Hindlimb muscle (tissue), 1 donor: ENCODE measurements at regions not wholly inside any gene's neighbourhood (a gene's known extent, or its start where the extent isn't known, plus 50 kb on each side); places are given as distances from the start of the nearest gene placed in this dataset.

Experiments used
- DNase-seq: peaks from one replicate; pipeline ENCODE4 v3.0.0-alpha.2; 2013

DNA sequence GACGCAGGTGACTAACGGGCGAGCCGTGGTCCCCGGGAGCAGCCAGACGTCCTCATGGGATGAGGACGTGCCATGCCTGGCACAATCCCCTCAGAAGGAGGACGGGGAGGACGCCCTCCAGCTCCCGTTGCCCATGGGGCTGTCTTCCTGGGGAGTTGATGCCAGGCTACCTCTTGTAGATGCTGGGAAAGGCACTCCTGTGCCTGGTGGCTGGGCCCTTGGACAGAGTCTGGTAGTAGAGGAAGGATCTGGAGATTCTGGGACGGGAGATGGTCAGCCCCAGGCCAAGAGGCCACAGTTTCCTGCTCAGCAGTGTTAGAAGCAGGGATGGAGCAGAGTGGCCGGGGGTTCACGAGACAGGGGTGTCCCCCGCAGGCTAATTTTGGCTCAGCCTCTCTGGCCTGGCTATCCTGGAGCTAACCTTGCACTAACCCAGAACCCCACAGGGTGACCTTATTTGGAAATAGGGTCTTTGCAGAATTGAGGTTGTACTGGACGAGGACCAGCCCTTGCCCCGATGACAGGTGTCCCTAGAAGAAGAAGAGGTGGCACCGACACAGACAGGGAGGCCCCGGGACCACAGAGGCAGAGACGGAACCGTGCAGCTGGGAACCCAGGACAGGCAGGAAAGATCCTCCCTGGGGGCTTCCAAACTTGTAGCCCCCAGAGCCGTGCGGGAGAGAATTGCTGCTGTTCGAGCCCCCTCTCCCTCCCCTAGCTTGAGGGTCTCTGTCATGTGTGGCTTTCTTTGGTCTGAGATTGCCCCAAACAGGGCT lies 50.1 kb upstream of the ADRA2C start:
- DNase-seq = no peak

DNA sequence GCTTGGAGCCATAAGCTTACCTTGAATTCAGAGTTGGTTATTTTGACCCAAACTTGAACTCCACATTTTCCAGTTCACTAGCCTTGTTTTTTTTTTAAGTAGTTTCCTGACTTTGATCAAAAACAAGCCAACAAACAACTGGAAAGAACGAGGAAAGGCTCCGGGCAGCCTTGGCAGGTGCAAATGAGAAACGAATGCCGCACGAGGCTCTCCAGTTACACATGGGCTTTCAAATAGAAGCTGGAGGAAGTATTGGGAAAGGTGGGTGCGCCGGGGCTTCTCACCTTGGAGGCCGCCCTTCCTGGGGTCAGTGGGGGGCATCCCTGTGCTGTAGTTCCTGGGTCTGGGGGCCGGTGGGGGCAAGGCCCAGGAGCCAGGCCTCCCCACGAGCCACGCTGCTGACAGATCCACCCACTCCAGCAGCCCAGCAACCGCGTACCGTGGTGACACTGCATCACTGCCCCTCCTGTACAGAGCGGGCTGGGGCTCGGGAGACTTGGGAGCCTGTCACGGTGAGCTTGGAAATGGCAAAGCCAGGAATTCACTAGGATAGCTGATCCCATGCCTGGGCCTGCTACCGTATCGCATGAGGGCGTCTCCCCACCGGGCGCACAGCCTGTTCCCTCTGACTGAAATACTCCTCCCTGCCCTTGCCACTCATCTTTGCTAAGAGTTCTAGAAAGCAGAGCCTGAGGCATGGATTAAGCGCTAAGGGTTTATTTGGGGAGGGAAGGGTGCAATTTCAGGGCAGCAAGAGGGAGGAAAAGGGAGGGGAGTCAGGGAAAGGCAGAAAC lies 50.9 kb upstream of the ADRA2C start:
- DNase-seq = no peak

DNA sequence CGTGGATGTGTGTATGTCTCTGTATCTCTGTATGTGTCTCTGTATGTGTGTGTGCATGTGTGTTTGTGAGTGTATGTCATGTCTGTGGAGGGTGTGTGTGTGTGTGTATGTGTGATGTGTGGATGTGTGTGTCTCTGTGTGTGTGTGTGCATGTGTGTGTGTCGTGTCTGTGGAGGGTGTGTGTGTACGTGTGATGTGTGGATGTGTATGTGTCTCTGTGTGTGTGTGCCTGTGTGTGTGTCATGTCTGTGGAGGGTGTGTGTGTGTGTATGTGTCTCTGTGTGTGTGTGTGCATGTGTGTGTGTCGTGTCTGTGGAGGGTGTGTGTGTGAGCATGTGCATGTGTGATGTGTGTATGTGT lies 51.6 kb upstream of the ADRA2C start:
- DNase-seq = no peak

DNA sequence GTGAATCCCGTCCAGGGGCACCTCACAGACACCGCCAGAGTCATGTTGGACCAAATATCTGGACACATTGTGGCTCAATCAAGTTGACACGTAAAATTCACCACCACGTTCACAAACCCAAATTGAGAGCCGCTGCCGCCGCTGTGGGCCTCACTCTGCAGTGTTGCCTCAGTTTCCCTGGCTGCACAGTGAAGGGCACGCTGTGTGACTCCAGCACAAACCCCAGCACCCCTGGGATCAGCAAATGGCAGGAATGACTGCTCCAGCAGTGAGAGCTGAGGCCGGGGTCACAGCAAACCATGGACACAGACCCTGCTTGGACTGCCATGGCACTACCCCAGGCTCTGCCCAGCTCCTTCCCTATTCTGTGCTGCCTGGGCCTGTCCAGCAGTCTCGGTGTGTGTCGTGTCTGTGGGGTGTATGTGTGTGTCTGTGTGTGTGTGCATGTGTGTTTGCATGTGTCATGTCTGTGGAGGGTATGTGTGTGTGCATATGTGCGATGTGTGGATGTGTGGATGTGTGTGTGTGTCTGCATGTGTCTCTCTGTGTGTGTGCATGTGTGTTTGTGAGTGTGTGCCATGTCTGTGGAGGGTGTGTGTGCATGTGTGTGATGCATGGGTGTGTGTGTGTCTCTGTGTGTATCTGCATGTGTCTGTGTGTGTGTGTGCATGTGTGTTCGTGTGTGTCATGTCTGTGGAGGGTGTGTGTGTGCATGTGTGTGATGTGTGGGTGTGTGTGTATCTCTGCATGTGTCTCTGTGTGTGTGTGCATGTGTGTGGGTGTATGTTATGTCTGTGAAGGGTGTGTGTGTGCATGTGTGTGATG lies 52.2 kb upstream of the ADRA2C start:
- no peak for DNase-seq

DNA sequence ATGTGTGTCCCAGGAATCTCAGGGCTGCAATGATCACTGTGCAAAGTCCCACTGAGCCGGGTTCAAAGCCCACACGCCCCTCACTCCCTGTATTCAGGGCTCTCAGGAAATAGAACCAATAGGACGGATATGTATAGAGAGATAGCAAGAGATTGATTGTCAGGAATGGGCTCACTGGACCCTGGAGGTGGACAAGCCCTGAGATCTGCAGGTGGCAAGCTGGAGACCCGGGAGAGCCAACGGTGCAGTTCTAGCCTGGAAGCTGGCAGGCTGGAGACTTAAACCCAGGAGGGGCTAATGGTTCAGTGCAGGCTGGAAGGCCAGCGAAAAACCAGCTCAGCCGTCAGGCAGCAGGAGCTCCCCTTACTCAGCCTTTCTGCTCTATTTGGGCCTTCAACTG lies 52.8 kb upstream of the ADRA2C start:
- no peak for DNase-seq

DNA sequence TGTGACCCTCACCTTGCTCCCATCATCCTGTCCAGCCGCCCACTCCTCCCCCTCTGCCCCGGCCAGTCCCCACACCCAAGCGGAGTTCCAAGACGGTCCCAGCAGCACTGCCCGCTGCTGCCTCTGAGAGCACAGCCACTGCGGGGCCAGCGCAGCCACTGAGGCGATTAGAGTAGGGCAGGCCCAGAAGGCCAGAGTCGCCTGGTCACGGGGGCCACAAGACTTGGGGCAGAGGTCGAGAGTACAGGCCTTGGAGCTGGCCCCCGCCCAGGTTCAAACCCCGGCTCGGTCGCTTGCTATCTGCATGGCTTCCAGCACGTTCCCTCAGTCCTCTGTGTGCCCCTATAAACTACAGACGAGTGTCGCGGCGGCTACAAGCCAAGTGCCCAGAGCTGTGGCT lies 53.2 kb upstream of the ADRA2C start:
- no peak for DNase-seq

DNA sequence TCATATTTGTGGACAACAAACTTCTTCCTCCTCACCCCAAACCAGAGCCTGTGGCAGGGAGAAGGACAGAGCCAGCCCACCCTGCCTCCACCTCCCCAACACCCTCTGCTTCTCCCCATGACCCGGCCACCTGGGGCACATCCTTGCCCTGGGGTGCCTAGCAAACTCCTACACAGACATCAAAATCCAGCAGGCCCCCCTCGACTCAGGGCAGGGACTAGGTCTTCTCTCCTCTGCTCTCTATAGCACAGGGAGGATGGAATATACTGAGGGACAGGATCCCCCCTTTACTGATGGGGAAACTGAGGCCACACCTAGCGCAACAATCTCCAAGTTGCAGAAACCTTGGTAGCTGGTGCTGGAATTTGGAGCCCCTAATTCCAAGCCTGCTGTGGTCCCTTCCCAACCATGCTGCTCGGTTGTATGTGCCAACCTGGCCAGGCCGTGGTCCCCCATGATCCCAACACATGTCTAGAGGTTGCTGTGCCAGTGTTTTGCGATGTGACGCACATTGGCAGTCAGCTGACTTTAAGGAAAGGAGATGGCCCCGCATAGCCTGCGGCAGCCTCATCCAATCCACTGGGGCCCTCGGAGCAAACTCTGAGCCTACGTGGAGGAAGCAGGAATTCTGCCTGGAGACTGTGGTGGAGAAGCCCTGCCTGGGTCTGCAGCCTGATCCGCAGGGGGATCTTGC lies 53.9 kb upstream of the ADRA2C start:
- DNase-seq = no peak

DNA sequence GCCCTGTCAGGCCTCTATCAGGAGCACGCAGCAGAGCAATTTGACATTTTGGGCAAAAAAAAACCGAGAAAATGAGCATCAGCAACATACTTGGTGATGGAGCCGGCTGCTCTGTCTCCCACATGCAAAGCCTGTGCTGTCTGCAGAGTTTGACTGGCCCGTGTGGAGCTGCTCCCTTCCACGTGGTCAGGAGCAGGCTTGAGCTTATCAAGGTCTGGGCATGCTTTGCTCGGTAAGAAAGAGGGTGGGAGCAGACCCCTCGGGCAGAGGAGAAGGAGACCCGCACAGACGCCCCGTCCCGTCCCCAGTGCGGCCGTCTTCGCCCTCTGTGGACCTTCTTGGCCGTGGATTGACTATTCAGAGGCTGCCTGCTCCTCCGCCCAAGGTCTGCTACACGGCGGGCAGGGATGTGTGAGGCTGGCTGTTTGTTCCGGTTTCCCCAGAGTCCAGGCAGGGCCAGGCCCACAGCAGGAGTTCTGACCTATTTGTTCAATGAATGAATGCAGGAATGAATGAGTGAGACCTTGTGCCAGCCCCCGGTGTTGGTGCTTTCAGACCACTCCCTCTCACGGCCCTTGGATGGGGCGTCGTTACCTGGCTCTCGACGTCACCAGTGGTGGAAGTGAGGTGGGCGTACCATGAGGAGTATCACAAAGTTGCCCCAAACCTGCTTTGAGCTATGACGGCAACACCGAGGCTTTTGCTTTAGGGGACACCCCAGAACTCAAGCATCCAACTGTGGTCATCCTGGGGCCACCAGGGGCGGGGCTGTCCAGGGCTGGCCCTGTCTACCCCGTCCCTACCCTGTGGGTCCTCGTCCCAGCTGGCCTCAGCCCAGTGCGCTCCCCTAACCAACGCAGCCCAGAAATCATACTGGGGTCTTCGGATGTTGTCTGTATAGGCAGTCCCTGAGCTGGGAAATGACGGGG lies 54.7 kb upstream of the ADRA2C start:
- DNase-seq = no peak

DNA sequence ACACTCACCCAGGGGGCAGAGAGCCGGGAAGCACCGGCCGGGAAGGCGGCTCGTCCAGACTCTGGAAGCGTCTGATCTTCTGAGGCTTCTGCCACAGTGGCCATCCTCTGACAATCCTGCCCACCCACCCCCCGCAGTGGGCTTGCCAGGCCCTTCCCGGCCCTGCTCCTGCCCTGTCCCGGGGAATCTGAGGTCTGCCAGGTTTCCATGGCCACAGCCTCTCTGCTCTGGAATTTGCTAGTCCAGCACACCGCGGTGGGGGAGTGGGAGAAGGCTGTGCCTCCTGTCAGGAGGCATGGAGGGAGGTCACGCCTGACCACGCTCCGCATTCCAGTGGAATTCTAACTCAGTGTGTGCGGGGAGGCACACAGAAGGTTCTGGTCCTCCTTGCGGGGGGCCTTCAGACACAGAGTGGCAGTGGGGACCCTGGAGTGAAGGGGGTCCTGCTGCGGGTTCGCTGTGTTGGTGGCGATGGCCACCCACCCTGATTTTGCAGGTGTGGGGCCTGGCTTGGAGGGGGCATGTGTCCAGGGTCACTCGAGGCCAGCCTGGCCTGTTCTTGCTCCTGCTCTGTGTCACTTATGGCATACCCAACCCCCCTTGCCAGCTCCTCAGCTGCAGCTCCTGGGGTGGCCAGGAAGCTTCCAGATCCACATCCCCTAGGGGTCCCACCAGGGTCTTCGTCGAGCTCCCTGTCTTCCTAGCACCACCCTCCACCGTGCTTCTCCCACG lies 55.6 kb upstream of the ADRA2C start:
- DNase-seq = no peak

DNA sequence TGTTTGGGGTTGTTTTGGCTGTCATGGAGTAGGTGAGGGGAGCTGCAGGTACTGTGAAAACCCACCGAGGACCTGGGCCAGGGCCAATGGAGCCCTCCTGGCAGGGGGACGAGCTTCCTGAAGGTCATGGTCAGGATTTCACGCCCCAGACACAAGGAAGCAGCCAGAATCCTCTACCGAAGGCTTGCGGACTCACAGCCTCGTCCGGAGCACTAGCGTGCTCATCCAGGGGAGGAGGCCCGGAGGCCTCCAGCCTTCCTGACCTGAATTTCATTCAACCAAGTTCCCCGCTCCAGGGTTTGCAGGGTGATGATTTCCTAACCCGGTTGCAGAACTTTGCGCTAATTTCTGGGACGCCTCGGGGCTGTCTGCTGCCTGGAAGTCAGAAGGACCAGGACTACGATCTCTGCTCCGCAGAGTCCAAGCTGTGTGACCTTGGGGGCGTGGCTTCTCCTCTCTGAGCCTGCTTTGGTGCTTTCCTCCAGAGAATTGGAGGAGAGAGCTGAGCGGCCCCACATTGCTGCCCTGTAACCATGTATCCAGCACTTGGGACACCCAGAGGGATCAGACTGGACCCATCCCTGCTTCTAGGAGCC lies 56.2 kb upstream of the ADRA2C start:
- DNase-seq = no peak

DNA sequence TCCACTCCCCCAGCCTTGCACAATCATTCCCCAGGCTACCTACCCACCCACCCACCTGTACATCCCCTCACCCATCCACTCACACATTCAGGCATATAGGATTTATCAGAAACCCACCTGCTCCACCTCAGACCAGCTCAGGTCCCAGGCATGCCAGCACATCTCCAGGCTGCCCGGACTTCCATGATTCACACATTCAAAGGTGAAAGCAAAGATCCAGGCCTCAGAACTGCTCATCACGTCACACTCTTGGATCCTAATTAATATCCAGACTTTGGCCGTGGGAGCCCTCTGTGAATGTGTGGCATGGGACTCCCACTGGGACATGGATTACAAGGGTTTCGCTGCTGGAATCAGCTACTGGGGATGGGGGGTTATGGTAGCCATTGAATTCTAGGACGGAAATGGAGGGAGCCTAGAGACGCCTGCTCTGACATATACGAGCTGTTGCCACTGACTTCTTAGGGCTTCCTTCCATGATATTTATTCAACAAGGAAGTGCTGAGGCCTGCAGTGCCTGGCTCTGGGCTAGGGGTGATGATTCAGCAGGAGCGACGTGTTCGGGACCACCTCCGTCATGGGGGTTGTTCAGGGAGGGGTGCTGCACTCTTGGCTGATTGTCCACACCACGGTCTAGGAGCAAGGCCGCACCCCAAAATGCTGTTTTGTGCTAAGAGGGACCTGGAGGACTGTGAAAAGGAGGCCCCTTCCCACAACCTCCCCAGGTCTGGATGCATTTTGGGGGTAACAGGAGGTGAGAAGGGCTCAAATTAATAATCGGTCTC lies 56.9 kb upstream of the ADRA2C start:
- DNase-seq = no peak

DNA sequence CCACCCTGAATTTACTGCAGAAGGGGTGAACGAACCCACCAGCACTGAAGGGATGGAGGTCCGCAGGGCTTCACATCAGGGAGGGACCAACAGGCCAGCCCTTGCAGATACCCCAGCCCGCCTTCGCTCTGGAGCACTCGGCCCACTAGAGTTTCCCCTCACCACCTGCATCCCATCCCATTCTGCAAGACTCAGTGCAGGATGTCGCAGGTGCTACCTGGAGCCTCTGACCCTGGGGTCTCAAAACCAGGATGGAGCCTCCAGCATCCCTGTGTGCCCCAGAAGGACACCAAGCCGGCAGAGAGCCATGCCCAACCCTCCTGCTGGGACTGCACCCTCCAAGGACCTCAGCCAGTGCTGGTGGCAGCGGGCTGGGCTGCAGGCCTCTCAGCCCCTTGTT lies 57.6 kb upstream of the ADRA2C start:
- no peak for DNase-seq

DNA sequence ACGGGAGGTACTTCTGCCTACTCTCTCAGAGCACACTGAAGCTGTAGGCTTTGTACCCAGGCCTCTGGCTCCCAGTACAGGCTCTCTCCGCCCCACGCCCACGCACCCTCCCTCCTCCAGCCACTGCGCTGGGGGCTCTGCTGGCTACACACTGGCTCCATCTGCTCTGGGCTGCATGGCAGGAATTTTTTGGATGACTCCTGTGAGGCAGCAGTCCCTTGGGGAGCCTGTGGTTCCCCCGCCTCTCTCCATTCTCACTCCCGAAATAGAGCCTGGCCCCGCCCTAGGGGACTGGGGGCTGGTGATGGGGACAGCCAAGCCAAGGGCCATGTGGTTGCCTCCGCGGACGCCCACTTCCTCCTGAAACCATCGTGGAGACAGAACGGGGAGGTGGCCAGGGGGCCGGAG lies 58.1 kb upstream of the ADRA2C start:
- peak; percentile 21 for DNase-seq

DNA sequence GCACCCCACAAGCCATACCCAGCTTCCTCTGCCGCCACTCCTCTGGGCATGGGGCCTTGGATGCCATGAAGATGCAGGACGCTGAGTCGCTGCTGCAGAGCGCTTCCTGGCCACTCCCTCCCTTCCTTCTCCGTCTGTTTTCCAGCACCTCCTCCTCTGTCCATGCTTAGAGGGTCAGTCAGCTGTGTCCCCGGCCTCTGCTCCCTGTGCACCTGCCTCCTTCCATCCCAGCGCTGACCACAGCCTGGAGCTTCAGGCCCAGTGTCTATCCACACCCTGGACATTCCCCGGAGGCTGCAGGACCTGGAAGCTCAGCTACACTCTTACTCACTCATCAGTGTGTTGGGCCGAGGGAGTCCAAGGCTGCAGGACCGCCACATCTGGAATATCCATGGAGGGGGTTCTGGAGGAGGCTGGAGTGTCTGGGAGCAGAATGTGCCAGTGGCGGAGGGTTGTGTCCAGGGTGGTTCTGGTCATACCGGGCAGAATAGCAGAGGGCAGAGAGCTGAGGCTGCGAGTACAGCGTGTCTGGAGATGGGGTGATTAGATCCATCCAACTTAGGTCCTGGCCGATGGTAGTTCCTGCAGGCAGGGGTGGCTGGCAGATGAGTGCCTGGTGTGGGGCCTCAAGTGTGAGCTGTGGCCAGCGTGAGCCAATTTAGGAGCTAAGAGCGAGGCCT lies 58.6 kb upstream of the ADRA2C start:
- DNase-seq = no peak

DNA sequence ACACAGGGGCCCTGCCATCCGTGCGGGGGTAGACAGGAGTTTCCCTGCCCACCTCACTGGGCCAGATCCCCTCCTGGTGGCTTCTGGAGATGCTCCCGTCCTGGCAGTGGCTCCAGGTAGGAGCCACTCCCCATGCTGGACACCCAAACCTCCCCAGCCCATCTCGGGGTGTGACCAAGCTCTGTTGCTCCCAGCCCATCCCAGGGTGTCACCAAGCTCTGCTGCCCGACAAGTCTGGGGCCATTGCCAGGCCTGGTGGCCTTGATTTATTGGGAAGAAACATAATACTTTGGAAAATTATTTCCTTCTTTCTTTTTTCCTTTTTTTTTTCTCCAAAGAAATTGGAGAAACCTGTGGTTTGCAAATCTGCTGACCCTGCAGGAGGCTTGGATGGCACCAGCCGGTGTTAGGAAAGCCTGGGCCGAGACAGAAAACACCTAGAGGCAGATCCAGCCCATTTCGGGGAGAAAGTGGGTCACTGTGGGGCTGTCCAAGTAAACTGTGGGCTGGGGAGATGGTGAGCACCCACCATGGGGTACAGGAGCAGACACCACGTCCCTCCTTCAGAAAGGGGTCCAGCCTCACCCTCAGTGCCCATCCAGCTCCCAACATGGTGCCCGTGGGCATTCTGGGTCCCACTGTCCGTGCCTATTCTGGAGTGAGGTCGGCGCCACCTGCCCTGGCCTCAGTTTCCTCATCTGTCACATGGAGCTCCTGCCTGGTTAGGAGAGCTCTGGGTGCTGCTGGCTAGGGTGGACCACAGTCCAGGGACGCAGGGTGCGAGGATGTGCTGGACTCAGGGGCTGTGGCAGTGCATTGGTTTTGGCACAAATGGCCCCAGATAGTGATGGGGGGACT lies 59.4 kb upstream of the ADRA2C start:
- DNase-seq = no peak

DNA sequence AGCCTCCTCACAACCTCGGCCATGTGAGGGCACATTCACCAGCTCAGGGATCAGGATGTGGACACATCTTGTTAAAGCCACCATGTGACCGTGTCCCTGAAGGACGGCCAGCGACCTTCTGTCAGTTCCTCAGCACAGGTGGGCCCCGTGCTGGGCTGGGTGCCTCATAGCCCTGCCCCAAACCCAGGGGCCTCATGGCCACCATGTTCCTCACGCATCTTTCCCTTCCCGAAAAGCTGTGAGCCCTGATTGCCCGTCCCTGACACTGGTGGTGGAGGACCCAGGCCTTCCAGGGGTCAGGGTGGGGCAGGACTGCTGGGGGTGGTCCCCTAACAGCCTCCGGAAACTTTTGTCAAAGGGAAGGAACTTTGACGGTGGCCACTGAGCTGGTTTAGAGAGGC lies 60.1 kb upstream of the ADRA2C start:
- no peak for DNase-seq

DNA sequence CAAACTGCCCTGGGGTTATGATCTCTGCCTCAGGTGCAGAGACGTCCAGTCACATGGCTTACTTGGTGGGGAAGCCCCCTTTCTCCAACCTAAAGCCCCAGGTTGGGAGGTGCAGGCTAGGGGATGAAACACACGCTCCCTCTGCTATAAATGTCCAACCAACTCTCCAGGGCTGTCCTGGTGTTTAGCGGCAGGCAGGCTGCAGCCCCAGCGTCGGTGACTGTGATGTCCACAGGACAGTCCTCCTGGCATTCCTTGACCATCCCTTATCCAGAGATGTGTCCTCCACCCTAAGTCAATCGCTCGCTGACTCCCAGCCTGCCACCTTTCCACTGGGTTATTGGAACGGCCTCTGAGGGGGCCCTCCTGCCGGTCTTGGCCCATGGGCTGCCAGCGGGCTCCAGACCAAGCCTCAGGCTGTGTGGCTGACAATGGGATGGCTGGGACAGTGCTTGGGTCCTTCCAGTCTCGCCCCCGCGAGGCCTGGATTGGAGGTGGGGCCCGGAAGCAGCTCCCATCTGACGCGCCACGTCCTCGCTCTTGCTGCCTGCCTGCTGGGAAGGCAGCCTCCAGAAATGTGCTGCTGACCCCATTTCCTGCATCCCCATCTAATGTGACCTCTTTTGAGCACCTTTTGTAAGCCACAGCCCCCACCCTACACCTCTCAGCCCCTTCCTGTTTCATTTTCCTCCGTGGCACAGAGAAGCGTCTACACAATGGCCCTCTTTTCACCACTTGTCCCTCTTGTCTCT lies 60.8 kb upstream of the ADRA2C start:
- DNase-seq = no peak
